ENCODE measurements at regions not wholly inside any gene's neighbourhood (a gene's known extent, or its start where the extent isn't known, plus 50 kb on each side); places are given as distances from the start of the nearest gene placed in this dataset.

DNA sequence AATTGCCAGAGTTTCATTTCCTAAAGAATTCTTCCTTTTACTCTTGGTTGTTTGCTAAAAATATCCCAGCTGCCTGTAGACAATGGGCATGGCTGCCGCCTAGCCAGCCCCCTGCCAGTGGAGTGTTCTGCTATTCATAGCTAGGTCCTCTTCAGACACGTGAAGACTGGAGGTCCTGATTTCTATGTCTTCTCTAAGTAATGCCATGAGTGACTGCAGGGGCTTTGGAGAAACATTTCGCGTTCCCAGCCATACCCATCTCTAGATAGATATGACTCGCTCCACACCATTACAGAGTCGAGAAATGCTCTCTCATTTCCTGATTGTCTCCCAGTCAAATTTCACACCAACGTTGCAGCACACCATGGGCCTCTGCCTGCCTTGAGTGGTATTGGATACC is 99.5 kb upstream of the BACE2 start:
- DNase-seq (ENCODE audit: low read depth): no peak
- no peak overlapping the region for H3K4me3 ChIP-seq (ENCODE audit: low read depth, low read length)
- TF ChIP-seq, protein P1, sequence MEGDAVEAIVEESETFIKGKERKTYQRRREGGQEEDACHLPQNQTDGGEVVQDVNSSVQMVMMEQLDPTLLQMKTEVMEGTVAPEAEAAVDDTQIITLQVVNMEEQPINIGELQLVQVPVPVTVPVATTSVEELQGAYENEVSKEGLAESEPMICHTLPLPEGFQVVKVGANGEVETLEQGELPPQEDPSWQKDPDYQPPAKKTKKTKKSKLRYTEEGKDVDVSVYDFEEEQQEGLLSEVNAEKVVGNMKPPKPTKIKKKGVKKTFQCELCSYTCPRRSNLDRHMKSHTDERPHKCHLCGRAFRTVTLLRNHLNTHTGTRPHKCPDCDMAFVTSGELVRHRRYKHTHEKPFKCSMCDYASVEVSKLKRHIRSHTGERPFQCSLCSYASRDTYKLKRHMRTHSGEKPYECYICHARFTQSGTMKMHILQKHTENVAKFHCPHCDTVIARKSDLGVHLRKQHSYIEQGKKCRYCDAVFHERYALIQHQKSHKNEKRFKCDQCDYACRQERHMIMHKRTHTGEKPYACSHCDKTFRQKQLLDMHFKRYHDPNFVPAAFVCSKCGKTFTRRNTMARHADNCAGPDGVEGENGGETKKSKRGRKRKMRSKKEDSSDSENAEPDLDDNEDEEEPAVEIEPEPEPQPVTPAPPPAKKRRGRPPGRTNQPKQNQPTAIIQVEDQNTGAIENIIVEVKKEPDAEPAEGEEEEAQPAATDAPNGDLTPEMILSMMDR (IDR thresholded peaks at IDR 0.05; ENCODE audit: insufficient read depth, low read length): no peak

DNA sequence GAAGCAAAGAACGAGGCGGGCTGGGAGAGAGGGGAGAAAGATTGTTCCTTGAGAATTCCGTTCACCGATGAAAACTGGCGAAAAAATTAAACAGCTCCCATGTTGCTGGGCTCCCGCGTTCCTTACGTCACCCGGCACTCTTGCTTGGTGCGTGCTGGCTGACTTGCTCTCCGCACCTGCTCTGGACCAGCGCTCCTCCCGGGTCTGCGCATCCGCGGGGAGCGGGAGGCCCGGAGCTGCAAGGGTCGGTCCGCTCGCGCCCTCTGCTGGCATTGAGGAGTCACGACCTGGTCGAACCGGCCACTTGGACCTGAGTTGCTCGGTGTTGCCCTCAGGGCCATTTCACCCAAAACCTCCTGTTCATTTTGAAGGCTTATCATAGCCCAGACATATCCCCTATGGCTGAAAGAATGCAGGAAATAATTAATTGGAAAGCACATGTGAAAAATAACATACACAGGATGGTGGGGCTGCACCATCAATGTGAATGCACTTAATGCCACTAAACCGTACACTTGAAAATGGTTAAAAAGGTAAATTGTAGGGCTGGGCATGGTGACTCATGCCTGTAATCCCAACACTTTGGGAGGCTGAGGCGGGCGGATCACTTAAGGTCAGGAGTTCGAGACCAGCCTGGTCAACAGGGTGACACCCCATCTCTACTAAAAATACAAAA is 98.9 kb upstream of the BACE2 start:
- DNase-seq (ENCODE audit: low read depth): peak; percentile 17
- TF ChIP-seq, protein P1 (IDR thresholded peaks at IDR 0.05; ENCODE audit: insufficient read depth, low read length): peak; percentile 63
- H3K4me3 ChIP-seq (ENCODE audit: low read depth, low read length): no peak overlapping the region

DNA sequence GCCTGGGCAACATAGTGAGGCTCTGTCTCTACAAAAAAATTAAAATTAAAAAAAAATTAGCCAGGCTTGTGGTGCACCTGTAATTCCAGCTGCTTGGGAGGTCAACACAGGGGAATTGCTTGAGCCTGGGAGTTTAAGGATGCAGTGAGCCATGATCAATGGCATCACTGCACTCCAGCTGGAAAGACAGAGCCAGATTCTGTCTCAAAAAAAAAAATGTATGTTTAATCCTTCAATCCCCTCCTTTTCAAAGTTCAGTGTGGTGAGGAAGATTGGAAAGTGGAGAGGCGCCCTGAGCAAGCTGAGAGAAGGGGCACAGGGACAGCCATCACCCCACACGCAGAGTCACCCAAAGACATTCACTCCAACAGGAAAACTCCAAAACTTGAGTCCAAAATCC is 97.7 kb upstream of the BACE2 start:
- DNase-seq (ENCODE audit: low read depth): no peak
- TF ChIP-seq, protein P1 (IDR thresholded peaks at IDR 0.05; ENCODE audit: insufficient read depth, low read length): no peak
- H3K4me3 ChIP-seq (ENCODE audit: low read depth, low read length): no peak overlapping the region

DNA sequence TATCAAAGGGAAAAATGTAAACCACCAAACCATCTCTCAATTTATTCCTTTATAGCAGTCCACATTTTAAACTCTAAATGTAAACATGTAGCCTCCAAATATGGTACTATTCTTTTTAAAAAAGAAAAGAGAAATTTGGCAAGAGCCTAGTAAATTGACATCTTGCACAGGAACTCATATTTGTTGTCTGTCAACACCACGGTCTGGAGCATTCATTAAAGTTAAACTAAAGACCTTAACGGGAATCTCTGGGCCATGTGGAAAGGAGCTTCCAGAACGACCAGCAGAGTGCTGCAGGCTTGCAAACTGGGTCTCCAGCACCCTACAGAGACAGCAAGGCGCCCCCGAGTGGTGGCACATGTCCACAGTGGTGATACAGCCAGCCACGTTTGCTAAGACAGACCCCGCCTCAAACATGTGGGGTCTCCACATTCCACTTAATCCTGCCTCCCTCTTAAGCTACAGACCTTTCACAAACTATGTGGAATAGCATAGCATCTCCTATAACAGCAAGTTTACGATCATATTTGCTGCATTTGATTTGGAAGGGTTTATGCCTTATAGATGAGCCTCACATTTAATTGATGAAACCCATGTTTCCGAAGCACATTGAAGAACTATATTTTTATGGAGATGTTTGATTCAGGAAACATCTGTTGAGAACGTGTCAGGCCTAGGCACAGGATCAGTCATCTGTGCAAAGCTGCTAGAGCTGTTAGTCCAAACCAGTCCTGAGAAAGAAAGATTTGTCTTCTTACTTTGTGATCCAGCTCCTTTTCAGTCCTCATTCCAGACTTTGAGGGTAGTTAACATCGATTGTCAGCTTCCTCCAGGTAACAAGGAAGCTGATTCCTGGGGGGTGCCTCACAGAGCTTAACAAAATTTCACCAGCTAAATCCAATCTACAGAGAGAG is 96.4 kb upstream of the BACE2 start:
- TF ChIP-seq, protein P1 (IDR thresholded peaks at IDR 0.05; ENCODE audit: insufficient read depth, low read length): no peak
- no peak for DNase-seq (ENCODE audit: low read depth)
- H3K4me3 ChIP-seq (ENCODE audit: low read depth, low read length): no peak overlapping the region

DNA sequence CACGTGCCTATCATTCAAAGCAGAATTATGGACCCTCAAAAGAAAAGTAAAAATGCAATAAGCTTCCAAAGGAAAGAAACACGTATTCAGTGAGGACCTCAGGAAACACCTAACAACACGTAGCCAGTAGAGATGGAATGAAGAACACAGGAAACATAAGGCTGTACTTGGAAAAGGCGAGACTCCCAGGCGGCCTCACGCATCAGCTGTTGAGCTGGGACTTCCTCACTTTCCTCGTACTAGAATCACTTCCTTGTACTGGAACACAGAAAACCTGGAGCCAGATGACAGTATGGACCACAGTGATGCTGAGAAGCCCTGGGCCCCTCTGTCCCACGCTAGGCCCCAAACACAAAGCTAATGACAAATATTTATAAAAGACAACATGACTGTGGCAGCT is 94.4 kb upstream of the BACE2 start:
- TF ChIP-seq, protein P1 (IDR thresholded peaks at IDR 0.05; ENCODE audit: insufficient read depth, low read length): no peak
- DNase-seq (ENCODE audit: low read depth): no peak
- no peak overlapping the region for H3K4me3 ChIP-seq (ENCODE audit: low read depth, low read length)

DNA sequence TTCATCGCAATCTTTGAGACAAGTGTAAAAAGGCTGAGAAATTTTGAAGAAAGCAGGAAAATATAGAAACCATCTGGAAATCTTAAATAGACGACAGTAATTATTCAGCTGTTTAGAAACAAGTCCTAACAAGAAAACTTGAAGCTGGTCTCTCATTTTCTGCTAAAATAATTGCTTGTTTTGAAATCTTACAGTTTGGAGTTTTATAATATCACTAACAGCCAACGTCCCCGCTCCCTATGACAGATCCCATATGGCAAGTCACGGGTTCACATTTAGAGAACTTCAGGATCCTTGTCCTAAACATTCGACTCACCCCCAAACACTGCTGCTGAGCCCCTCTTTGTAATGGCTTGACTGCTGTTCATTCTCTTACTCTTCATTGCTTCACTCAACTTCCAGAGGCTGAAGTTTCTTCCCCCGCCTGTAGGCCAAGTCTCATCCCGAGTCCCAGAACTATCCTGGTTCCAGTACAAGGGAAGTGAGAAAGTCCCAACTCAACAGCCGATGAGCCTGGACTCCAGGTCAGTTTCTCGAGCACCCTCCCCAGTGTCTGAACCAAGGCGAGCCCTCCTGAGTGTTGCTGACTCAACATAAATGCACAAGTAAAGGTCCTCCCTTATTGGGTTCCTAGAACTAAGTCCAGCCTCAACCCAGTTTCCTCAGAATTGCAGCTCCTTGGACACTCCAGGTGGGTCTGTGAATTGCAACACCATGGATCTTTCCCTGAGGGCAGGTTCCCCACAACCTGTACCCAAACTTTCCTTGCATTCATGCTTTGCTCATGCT is 93.4 kb upstream of the BACE2 start:
- no peak for DNase-seq (ENCODE audit: low read depth)
- TF ChIP-seq, protein P1 (IDR thresholded peaks at IDR 0.05; ENCODE audit: insufficient read depth, low read length): no peak
- H3K4me3 ChIP-seq (ENCODE audit: low read depth, low read length): no peak overlapping the region
